Body of pancreas (tissue), 4 donors: ENCODE measurements at regions not wholly inside any gene's neighbourhood (a gene's known extent, or its start where the extent isn't known, plus 50 kb on each side); places are given as distances from the start of the nearest gene placed in this dataset.

Experiments
- ATAC-seq: fragments of 150-250 bp; one replicate; pipeline ENCODE4 v1.9.1; 2016
- DNase-seq, 4 donors: peaks; one replicate each; pipeline ENCODE4 v3.0.0-alpha.2; 2019
- H3K27ac ChIP-seq, 4 donors: fragments of 200-600 bp; sonication (generic); 1 replicate in 3 of 4; 2 replicates in 1 of 4; pipeline versions ENCODE4 v1.5.1 to v1.6.1; 2016 to 2019; ENCODE audit warnings: mild to moderate bottlenecking in 1 of 4, mixed read lengths in 1 of 4, moderate library complexity in 1 of 4
- H3K27me3 ChIP-seq, 2 donors: fragments of 200-600 bp; sonication (generic); one replicate each; pipeline ENCODE4 v1.6.0; 2016; ENCODE audit warnings: mild to moderate bottlenecking in 1 of 2
- H3K36me3 ChIP-seq, 2 donors: fragments of 200-600 bp; sonication (generic); replicated peaks in 1 of 2; 2 replicates each; pipeline ENCODE4 v1.5.1; 2016; ENCODE audit warnings: low read depth in 2 of 2; ENCODE audit not compliant: insufficient read depth in 1 of 2
- H3K4me1 ChIP-seq: fragments of 200-600 bp; sonication (generic); one replicate; pipeline ENCODE4 v1.6.0; 2016
- H3K4me3 ChIP-seq, 2 donors: fragments of 200-600 bp; sonication (generic); 1 replicate in 1 of 2; 2 replicates in 1 of 2; pipeline ENCODE4 v1.5.1; 2016 to 2019
- H3K9me3 ChIP-seq, 3 donors: fragments of 200-600 bp; sonication (generic); 1 replicate in 2 of 3; 2 replicates in 1 of 3; pipeline ENCODE4 v1.5.1; 2016
- CTCF ChIP-seq, 7 experiments: fragments of 450-650 bp in 4 of 7; fragments of 200-600 bp in 3 of 7; sonication (generic) in 3 of 7; IDR thresholded peaks; one replicate each; pipeline ENCODE4 v1.5.1; 2016 to 2019; ENCODE audit warnings: antibody characterized with exemption in 7 of 7
- POLR2A ChIP-seq, 3 donors: fragments of 450-650 bp; IDR thresholded peaks; one replicate each; pipeline ENCODE4 v1.6.1; 2016; ENCODE audit warnings: antibody characterized with exemption in 3 of 3, mild to moderate bottlenecking in 2 of 3
- WGBS, 2 donors: methylation state at CpG; one replicate each; pipeline ENCODE4 v1.1.5; 2017; 5-methylcytosine and 5-hydroxymethylcytosine counted together
- intact Hi-C: fragments of 100-400 bp; cut with DNase I; formaldehyde crosslinking; loops from one replicate; pipeline ENCODE4 v1.15.1; 2023

- no peaks in the 10 kb centered on the region for H3K9me3 ChIP-seq
- intact Hi-C loops = loop anchor here (10.0 kb wide), 1 partner anchor 508 kb away; no protein-coding TSS in a partner anchor
- no peaks in the 10 kb centered on the region for H3K36me3 ChIP-seq
- no peaks in the 10 kb centered on the region for H3K27me3 ChIP-seq
- H3K4me1 ChIP-seq = no peaks in the 10 kb centered on the region
- DNase-seq (no peak), ATAC-seq (no peak)
- TF ChIP-seq POLR2A (IDR thresholded peaks at IDR 0.05) = no peak
- TF ChIP-seq CTCF (IDR thresholded peaks at IDR 0.05) = no peak
- no peak overlapping the region for H3K4me3 ChIP-seq
- no peak overlapping the region for H3K27ac ChIP-seq
These were observed 519.4 kb upstream of the JAG1 start for GRCh38 chr20:11193241-11193640.

GRCh38 chr20:11195169-11195568 is 521.4 kb upstream of the JAG1 start:
- H3K27ac ChIP-seq = peak overlapping the region in 2 of 4 donors; percentile 30 to 50
- TF ChIP-seq POLR2A (IDR thresholded peaks at IDR 0.05) = no peak
- TF ChIP-seq CTCF (IDR thresholded peaks at IDR 0.05) = no peak
- ATAC-seq = no peak

GRCh38 chr20:11195899-11196558 is 522.2 kb upstream of the JAG1 start:
- peak in 1 of 4 donors; percentile 20 for DNase-seq
- no peaks in the 10 kb centered on the region for H3K4me1 ChIP-seq
- intact Hi-C loops = loop anchor here (10.0 kb wide), 1 partner anchor 511 kb away; no protein-coding TSS in a partner anchor
- no peaks in the 10 kb centered on the region for H3K36me3 ChIP-seq
- WGBS, 2 donors = 73 to 77% methylated on average over 7 to 8 of the region's 8 CpGs
- H3K4me3 ChIP-seq = no peak overlapping the region
- no peaks in the 10 kb centered on the region for H3K9me3 ChIP-seq
- H3K27me3 ChIP-seq = no peaks in the 10 kb centered on the region
- TF ChIP-seq CTCF (IDR thresholded peaks at IDR 0.05) = no peak
- no peak for TF ChIP-seq POLR2A (IDR thresholded peaks at IDR 0.05)
- peak; percentile 59 for ATAC-seq
- peak overlapping the region in 2 of 4 donors; percentile 30 to 50 for H3K27ac ChIP-seq

More at GRCh38 chr20:11195169-11195568, 521.4 kb upstream of the JAG1 start:
- no peaks in the 10 kb centered on the region for H3K27me3 ChIP-seq
- no peaks in the 10 kb centered on the region for H3K4me1 ChIP-seq
- 49 to 60% methylated on average over 6 of the region's 6 CpGs for WGBS, 2 donors
- DNase-seq = no peak
- intact Hi-C loops = loop anchor here (10.0 kb wide), 1 partner anchor 510 kb away; no protein-coding TSS in a partner anchor
- no peaks in the 10 kb centered on the region for H3K36me3 ChIP-seq
- H3K4me3 ChIP-seq = no peak overlapping the region
- H3K9me3 ChIP-seq = no peaks in the 10 kb centered on the region

GRCh38 chr20:11197851-11198250 is 524.1 kb upstream of the JAG1 start:
- H3K4me3 ChIP-seq = no peak overlapping the region
- no peaks in the 10 kb centered on the region for H3K36me3 ChIP-seq
- TF ChIP-seq POLR2A (IDR thresholded peaks at IDR 0.05) (no peak), CTCF (IDR thresholded peaks at IDR 0.05) (no peak)
- H3K27ac ChIP-seq = no peak overlapping the region
- H3K27me3 ChIP-seq = no peaks in the 10 kb centered on the region
- intact Hi-C loops = loop anchor here (10.0 kb wide), 1 partner anchor 513 kb away; no protein-coding TSS in a partner anchor
- ATAC-seq (no peak), DNase-seq (no peak)
- no peaks in the 10 kb centered on the region for H3K4me1 ChIP-seq
- H3K9me3 ChIP-seq = no peaks in the 10 kb centered on the region

GRCh38 chr20:11200423-11200822 is 526.6 kb upstream of the JAG1 start:
- H3K36me3 ChIP-seq = no peaks in the 10 kb centered on the region
- intact Hi-C loops = no loop called here
- no peaks in the 10 kb centered on the region for H3K27me3 ChIP-seq
- TF ChIP-seq POLR2A (IDR thresholded peaks at IDR 0.05) = no peak
- no peak for TF ChIP-seq CTCF (IDR thresholded peaks at IDR 0.05)
- peaks cover 6% of the 10 kb centered on the region for H3K4me1 ChIP-seq
- no peaks in the 10 kb centered on the region for H3K9me3 ChIP-seq
- H3K27ac ChIP-seq = no peak overlapping the region
- no peak overlapping the region for H3K4me3 ChIP-seq
- ATAC-seq = no peak
- no peak for DNase-seq
